ENCODE measurements at regions not wholly inside any gene's neighbourhood (a gene's known extent, or its start where the extent isn't known, plus 50 kb on each side); places are given as distances from the start of the nearest gene placed in this dataset.

DNA sequence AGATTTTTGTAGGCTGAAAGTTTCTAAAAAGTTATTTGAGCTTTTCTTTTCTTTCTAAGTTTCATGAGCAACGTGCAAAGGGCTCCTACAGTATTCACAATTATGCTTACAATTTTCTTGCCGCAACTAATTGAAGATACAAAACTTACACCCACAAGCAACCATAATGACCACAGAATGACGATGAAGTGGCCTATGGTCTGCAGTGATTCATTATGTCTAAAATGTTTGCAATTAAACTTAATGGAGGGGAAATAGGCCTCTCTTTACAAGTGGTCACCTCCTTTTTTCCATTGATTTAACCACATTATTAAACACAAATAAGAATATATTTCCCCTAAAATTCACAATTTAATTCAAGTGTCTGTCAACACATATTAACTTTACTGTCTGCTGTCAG is 732.6 kb upstream of the FLRT2 start:
- no peak for TF ChIP-seq CTCF (conservative IDR thresholded peaks at IDR 0.05 in 1 of 2, IDR thresholded peaks at IDR 0.05 in 1 of 2; ENCODE audit: extremely low read depth in 1 of 2, insufficient read depth in 1 of 2, low read depth in 1 of 2, low read length in 2 of 2)
- no peak for TF ChIP-seq EZH2 (IDR thresholded peaks at IDR 0.05; ENCODE audit: borderline replicate concordance, low read length)

Measured in mammary epithelial cell (primary cell).